ENCODE measurements at regions not wholly inside any gene's neighbourhood (a gene's known extent, or its start where the extent isn't known, plus 50 kb on each side); places are given as distances from the start of the nearest gene placed in this dataset.
A peak's percentile ranks its signal among the peaks of the same experiment; 100 is the strongest.
"Not testable (repeated sequence)": the region's sequence is repeated elsewhere in the genome, so short reads cannot be mapped to it uniquely, and the experiment has no call there.

- H3K27me3 Mint-ChIP-seq, result peaks cover 30 to 36% of the 10 kb centered on the region in 2 donors
- H3K27me3 ChIP-seq (replicated peaks in 1 of 2; ENCODE audit: control insufficient read depth in 2 of 2, extremely low read depth in 1 of 2, insufficient read depth in 2 of 2, low read length in 1 of 2), result peaks cover 2 to 18% of the 10 kb centered on the region in 2 experiments
- H3K4me1 ChIP-seq (ENCODE audit: control insufficient read depth in 1 of 2, extremely low read depth in 1 of 2, insufficient read depth in 2 of 2, low read length in 2 of 2); H3K36me3 ChIP-seq (ENCODE audit: control insufficient read depth in 2 of 2, extremely low read depth in 1 of 2, insufficient read depth in 1 of 2, low read length in 1 of 2); H3K36me3 Mint-ChIP-seq; POLR2A ChIA-PET; H3K27ac ChIP-seq (ENCODE audit: low read length); H3K4me3 Mint-ChIP-seq; H3K9me3 ChIP-seq; H3K4me3 ChIP-seq (ENCODE audit: control insufficient read depth in 1 of 2, extremely low read depth in 1 of 2, low read length in 1 of 2); H3K27ac Mint-ChIP-seq; ATAC-seq (replicated peaks in 1 of 4); DNase-seq; H3K4me1 Mint-ChIP-seq; CTCF ChIA-PET; H3K9me3 Mint-ChIP-seq: not testable (repeated sequence)
- 87% methylated on average over 3 of the region's 7 CpGs for WGBS (ENCODE audit: insufficient coverage)
These were observed 210.3 kb downstream of the RTP5 start for GRCh38 chr2:242079792-242080191.

GRCh38 chr2:242080575-242081214, 211.2 kb downstream of the RTP5 start:
- H3K27me3 Mint-ChIP-seq, result peaks cover 25 to 27% of the 10 kb centered on the region in 2 donors
- POLR2A ChIA-PET, CTCF ChIA-PET: not testable (repeated sequence)

GRCh38 chr2:242084034-242084433, 214.5 kb downstream of the RTP5 start:
- POLR2A ChIA-PET, result not testable (repeated sequence)
- WGBS (ENCODE audit: insufficient coverage), result 40% methylated on average over 1 of the region's 5 CpGs

More at GRCh38 chr2:242080575-242081214, 211.2 kb downstream of the RTP5 start:
- WGBS (ENCODE audit: insufficient coverage), result 80% methylated on average over 4 of the region's 7 CpGs
- H3K36me3 Mint-ChIP-seq; DNase-seq; H3K36me3 ChIP-seq (ENCODE audit: control insufficient read depth in 2 of 2, extremely low read depth in 1 of 2, insufficient read depth in 1 of 2, low read length in 1 of 2); ATAC-seq (replicated peaks in 1 of 4); H3K4me1 Mint-ChIP-seq; H3K27ac ChIP-seq (ENCODE audit: low read length); H3K9me3 ChIP-seq; H3K9me3 Mint-ChIP-seq; H3K4me1 ChIP-seq (ENCODE audit: control insufficient read depth in 1 of 2, extremely low read depth in 1 of 2, insufficient read depth in 2 of 2, low read length in 2 of 2); H3K4me3 ChIP-seq (ENCODE audit: control insufficient read depth in 1 of 2, extremely low read depth in 1 of 2, low read length in 1 of 2); H3K4me3 Mint-ChIP-seq; H3K27ac Mint-ChIP-seq: not testable (repeated sequence)
- H3K27me3 ChIP-seq (replicated peaks in 1 of 2; ENCODE audit: control insufficient read depth in 2 of 2, extremely low read depth in 1 of 2, insufficient read depth in 2 of 2, low read length in 1 of 2), result peaks cover 0 to 18% of the 10 kb centered on the region in 2 experiments

GRCh38 chr2:242085024-242085674, 215.6 kb downstream of the RTP5 start:
- H3K4me3 ChIP-seq (ENCODE audit: control insufficient read depth in 1 of 2, extremely low read depth in 1 of 2, low read length in 1 of 2); ATAC-seq (replicated peaks in 1 of 4); H3K36me3 Mint-ChIP-seq; H3K9me3 ChIP-seq; H3K27ac Mint-ChIP-seq; H3K36me3 ChIP-seq (ENCODE audit: control insufficient read depth in 2 of 2, extremely low read depth in 1 of 2, insufficient read depth in 1 of 2, low read length in 1 of 2); DNase-seq; H3K27ac ChIP-seq (ENCODE audit: low read length); CTCF ChIA-PET; H3K9me3 Mint-ChIP-seq; POLR2A ChIA-PET: not testable (repeated sequence)
- Mint-ChIP-seq H3K4me3 (peak overlapping the region in 1 of 3 donors; percentile 14), H3K27me3 (peaks cover 12 to 16% of the 10 kb centered on the region in 2 donors), H3K4me1 (peaks cover 22 to 29% (median 24%) of the 10 kb centered on the region in 3 donors)
- Histone ChIP-seq H3K4me1 (ENCODE audit: control insufficient read depth in 1 of 2, extremely low read depth in 1 of 2, insufficient read depth in 2 of 2, low read length in 2 of 2) (peaks cover 2 to 11% of the 10 kb centered on the region in 2 experiments), H3K27me3 (replicated peaks in 1 of 2; ENCODE audit: control insufficient read depth in 2 of 2, extremely low read depth in 1 of 2, insufficient read depth in 2 of 2, low read length in 1 of 2) (peaks cover 0 to 13% of the 10 kb centered on the region in 2 experiments)
- no CpG with 5 or more reads among the region's 14 CpGs for WGBS (ENCODE audit: insufficient coverage)

More at GRCh38 chr2:242084034-242084433, 214.5 kb downstream of the RTP5 start:
- H3K4me3 ChIP-seq (ENCODE audit: control insufficient read depth in 1 of 2, extremely low read depth in 1 of 2, low read length in 1 of 2); H3K27ac ChIP-seq (ENCODE audit: low read length); H3K9me3 Mint-ChIP-seq; ATAC-seq (replicated peaks in 1 of 4); DNase-seq; H3K9me3 ChIP-seq; H3K36me3 Mint-ChIP-seq; H3K36me3 ChIP-seq (ENCODE audit: control insufficient read depth in 2 of 2, extremely low read depth in 1 of 2, insufficient read depth in 1 of 2, low read length in 1 of 2); H3K27ac Mint-ChIP-seq; H3K4me3 Mint-ChIP-seq; CTCF ChIA-PET: not testable (repeated sequence)
- peaks cover 2 to 11% of the 10 kb centered on the region in 2 experiments for H3K4me1 ChIP-seq (ENCODE audit: control insufficient read depth in 1 of 2, extremely low read depth in 1 of 2, insufficient read depth in 2 of 2, low read length in 2 of 2)
- peaks cover 15 to 23% (median 16%) of the 10 kb centered on the region in 3 donors for H3K4me1 Mint-ChIP-seq
- peaks cover 12 to 16% of the 10 kb centered on the region in 2 donors for H3K27me3 Mint-ChIP-seq
- peaks cover 0 to 16% of the 10 kb centered on the region in 2 experiments for H3K27me3 ChIP-seq (replicated peaks in 1 of 2; ENCODE audit: control insufficient read depth in 2 of 2, extremely low read depth in 1 of 2, insufficient read depth in 2 of 2, low read length in 1 of 2)

GRCh38 chr2:242085941-242086621, 216.6 kb downstream of the RTP5 start:
- Mint-ChIP-seq H3K4me3 (peak overlapping the region in 2 of 3 donors; percentile 14 to 37), H3K27ac (peak overlapping the region in 1 of 2 donors; percentile 13), H3K9me3 (no peaks in the 10 kb centered on the region), H3K4me1 (peaks cover 28 to 34% (median 28%) of the 10 kb centered on the region in 3 donors), H3K36me3 (no peaks in the 10 kb centered on the region), H3K27me3 (peaks cover 8 to 11% of the 10 kb centered on the region in 2 donors)
- CTCF ChIA-PET, result no interaction called here
- Histone ChIP-seq H3K4me1 (ENCODE audit: control insufficient read depth in 1 of 2, extremely low read depth in 1 of 2, insufficient read depth in 2 of 2, low read length in 2 of 2) (peaks cover 2 to 11% of the 10 kb centered on the region in 2 experiments), H3K9me3 (no peaks in the 10 kb centered on the region), H3K4me3 (ENCODE audit: control insufficient read depth in 1 of 2, extremely low read depth in 1 of 2, low read length in 1 of 2) (no peak overlapping the region), H3K27ac (ENCODE audit: low read length) (no peak overlapping the region), H3K36me3 (ENCODE audit: control insufficient read depth in 2 of 2, extremely low read depth in 1 of 2, insufficient read depth in 1 of 2, low read length in 1 of 2) (no peaks in the 10 kb centered on the region), H3K27me3 (replicated peaks in 1 of 2; ENCODE audit: control insufficient read depth in 2 of 2, extremely low read depth in 1 of 2, insufficient read depth in 2 of 2, low read length in 1 of 2) (peaks cover 0 to 7% of the 10 kb centered on the region in 2 experiments)
- 0% methylated on average over 5 of the region's 6 CpGs for WGBS (ENCODE audit: insufficient coverage)
- ATAC-seq (replicated peaks in 1 of 4) (no peak), DNase-seq (peak in 12 of 35 experiments; percentile 4 to 41 (median 16))
- POLR2A ChIA-PET, result no interaction called here

- CTCF ChIA-PET; H3K36me3 Mint-ChIP-seq; H3K27me3 ChIP-seq (replicated peaks in 1 of 2; ENCODE audit: control insufficient read depth in 2 of 2, extremely low read depth in 1 of 2, insufficient read depth in 2 of 2, low read length in 1 of 2); POLR2A ChIA-PET; H3K36me3 ChIP-seq (ENCODE audit: control insufficient read depth in 2 of 2, extremely low read depth in 1 of 2, insufficient read depth in 1 of 2, low read length in 1 of 2); H3K9me3 ChIP-seq; H3K27ac ChIP-seq (ENCODE audit: low read length); H3K27ac Mint-ChIP-seq; H3K27me3 Mint-ChIP-seq; H3K9me3 Mint-ChIP-seq: not testable (repeated sequence)
- Histone ChIP-seq H3K4me1 (ENCODE audit: control insufficient read depth in 1 of 2, extremely low read depth in 1 of 2, insufficient read depth in 2 of 2, low read length in 2 of 2) (peaks cover 2 to 11% of the 10 kb centered on the region in 2 experiments), H3K4me3 (ENCODE audit: control insufficient read depth in 1 of 2, extremely low read depth in 1 of 2, low read length in 1 of 2) (peak overlapping the region; percentile 23 to 40)
- DNase-seq (peak in 8 of 35 experiments; percentile 4 to 35 (median 10)), ATAC-seq (replicated peaks in 1 of 4) (peak; percentile 31 to 42 (median 38))
- WGBS (ENCODE audit: insufficient coverage), result no CpG with 5 or more reads among the region's 37 CpGs
- Mint-ChIP-seq H3K4me1 (peaks cover 34 to 43% (median 41%) of the 10 kb centered on the region in 3 donors), H3K4me3 (peak overlapping the region; percentile 85 to 92 (median 89))
These were observed 218.5 kb downstream of the RTP5 start for GRCh38 chr2:242088044-242088443.
